Stimulated activated CD4-positive, alpha-beta T cell treated with anti-CD3 and anti-CD28 coated beads, Interleukin-1b, Interleukin-23, amount 100 ng/mL, for 4 hours (primary cell): ENCODE measurements at regions not wholly inside any gene's neighbourhood (a gene's known extent, or its start where the extent isn't known, plus 50 kb on each side); places are given as distances from the start of the nearest gene placed in this dataset.
"Not testable (repeated sequence)": the region's sequence is repeated elsewhere in the genome, so short reads cannot be mapped to it uniquely, and the experiment has no call there.

Experiments
- DNase-seq, 2 donors: peaks; one replicate each; pipeline ENCODE4 v3.0.0-alpha.2; 2020; ENCODE audit warnings: low read depth in 2 of 2

DNA sequence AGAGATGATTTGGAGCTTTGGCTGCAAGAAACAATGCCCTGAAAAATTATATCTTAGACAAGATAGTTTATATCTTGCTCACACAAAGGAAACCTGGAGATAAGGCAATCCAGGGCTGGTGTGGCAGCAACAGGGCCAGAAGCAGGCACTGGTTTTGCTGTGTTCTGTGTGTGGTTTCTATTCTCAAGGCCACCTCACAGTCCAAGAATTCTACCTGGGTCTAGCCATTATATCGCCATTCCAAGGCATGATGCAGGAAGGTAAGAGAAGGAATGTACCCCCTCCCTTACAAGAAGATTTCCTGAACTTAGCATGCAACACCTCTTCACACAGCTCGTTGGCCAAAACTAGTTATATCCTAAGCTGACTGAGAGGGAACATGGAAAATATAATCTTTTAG is 74.5 kb upstream of the MEGF10 start:
- DNase-seq: no peak

GRCh38 chr5:127216898-127217675 is 73.5 kb upstream of the MEGF10 start:
- DNase-seq: no peak

DNA sequence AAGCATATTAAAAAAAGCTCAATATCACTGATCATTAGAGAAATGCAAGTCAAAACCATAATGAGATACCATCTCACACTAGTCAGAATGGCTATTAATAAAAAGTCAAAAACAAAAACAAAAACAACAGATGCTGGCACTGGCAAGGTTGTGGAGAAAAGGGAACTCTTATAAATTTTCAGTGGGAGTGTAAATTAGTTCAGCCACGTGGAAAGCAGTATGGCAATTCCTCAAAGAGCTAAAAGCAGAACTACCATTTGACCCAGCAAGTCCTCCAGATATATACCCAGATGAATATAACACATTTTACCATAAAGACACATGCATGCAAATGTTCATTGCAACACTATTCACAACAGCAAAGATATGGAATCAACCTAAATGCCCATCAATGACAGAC is 68.7 kb upstream of the MEGF10 start:
- not testable (repeated sequence) for DNase-seq

- DNase-seq: not testable (repeated sequence)
Observed at GRCh38 chr5:127222571-127223156, 67.9 kb upstream of the MEGF10 start.

GRCh38 chr5:127223256-127223974 is 67.2 kb upstream of the MEGF10 start:
- DNase-seq: no peak

DNA sequence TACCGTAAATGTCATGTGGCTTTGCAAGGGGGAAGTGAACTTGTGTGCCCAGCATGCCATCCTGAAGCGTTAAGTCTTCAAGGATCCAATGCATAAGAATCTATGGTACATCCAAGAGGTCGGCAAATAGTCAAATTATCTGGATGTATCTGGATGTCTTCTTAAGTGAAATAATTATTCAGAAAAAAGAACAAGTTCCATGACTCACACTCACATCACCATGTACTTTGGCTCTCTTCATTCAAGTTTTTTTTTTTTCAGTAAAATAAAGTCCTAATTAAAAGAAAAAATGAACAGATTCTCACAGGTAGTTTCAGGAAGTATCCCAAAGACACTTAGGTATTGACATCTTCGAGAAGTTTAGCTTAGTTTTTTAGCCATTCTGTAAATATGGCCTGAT is 62.7 kb upstream of the MEGF10 start:
- no peak for DNase-seq

DNA sequence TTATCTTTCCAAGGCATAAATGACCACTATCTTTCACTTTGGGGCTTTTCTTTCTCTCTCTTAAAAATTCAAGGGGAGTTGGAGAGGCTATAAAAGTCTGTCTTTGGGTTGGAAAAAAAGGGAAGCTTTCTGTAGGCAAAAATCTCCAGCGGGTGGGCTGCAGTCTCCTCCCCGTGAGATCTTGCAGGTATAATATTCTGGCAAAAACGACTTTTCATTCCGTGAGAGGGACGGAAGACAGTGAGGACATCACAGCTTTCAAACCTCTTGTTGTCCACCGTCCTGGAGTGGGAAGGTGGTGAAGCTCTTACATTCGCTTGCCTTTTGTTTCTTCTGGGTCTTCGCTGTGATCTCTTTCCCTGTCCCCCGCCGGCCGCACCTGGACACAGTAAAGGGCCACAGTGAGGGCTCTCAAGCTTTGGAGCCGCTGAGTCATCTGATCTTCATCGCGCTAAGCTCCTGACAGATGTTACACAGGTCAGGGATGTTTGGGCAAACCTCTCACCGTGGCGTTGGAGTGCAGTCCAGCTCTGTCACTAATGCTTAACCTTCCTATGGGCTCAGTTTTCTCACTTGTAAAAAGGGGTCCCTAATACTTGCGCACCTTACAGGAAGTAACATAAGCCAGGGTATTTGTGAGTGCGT is 61.9 kb upstream of the MEGF10 start:
- DNase-seq: no peak

- peak; percentile 20 to 25 for DNase-seq
Observed at GRCh38 chr5:127229185-127229889, 61.3 kb upstream of the MEGF10 start.

DNA sequence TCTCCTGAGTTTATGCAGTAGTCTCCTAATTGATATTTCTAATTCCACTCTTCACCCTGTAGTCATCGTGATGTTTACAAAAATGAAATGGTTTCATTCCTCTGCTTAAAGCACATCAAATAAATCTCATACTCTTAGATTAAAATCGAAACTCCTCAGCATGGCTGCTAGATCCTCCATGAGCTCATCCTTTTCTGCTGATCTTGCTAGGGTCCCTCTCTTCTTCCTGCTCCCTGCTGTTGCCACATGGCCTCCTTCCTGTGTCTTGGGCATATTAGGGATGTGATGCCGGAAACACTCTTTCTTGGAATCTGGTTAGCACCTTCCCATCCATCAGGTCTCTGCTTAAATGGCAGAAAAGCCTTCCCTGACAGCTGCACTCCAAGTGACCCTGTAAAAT is 59.5 kb upstream of the MEGF10 start:
- DNase-seq: no peak

DNA sequence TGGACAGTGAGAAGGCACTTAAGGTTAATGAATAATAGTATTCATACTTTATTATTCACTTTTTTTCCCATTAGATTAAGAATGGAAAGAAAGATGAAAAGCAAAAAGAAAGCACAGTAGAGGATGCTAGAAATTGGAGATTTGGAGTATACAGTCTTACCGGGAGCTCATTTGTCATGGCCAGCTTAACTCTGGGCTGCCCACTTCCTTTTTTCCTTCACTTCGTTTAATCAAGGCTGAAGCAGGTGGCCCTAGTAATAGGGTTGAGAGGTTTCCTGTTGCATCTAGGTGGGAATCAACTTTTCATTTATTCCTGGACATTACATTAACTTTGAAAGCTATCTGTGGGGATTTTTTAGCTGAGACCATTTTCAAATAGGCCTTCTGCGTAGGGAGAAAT is 57.0 kb upstream of the MEGF10 start:
- DNase-seq: no peak

GRCh38 chr5:127235136-127235535 is 55.5 kb upstream of the MEGF10 start:
- no peak for DNase-seq

DNA sequence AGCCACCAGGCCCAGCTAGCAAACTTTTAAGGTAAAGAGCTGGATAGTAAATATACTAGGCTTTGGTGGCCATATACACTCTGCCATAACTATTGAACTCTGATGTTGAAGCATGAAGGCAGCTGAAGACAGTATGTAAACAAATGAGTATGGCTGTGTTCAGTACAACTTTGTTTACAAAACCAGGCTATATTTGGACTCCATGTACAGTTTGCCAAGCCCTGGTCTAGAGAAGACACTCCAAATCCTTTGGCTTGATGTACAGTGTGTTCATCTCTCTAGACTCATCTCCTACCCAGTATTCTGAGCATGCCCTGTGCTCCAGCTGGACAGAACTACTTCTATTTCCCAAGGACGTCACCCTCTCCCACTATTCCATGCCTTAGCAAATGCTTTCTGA is 54.3 kb upstream of the MEGF10 start:
- DNase-seq: no peak
